ENCODE measurements at regions not wholly inside any gene's neighbourhood (a gene's known extent, or its start where the extent isn't known, plus 50 kb on each side); places are given as distances from the start of the nearest gene placed in this dataset.

DNA sequence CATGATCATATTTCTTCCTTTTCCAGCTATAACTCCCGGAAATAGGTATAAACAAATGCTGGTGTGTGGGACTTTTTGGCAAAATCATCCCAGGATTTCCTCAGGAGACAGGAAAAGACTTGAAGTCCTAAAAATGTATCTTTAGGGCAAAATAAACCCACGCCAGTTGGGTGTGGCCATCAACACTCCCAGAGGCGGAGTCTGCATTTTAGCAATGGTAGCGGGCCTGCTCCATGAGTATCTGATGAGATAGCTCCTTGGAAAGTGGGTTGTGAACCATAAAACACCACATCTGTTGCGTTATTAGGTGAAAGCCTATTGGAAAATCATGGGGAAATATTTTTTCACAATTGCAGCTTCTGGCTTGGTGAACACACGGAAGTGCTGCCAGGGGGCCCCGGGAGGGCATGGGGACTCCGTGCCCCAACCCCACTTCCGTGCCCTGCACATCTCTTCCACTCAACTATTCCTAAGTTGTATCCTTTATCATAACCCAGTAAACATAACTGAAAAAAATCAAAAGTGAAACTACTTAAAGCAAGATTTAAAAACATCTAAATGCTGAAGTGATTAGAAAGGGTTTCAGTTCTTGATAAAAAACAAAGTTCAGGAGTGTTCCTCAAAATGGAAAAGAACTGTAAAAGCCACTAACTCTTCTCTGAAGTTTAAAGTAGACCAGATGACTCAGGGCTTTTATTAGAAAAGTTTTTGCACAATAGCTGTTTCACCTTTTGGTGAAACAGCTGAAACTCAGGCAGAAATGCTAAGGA, 111.2 kb downstream of the LRRC70 start:
- H3K27ac ChIP-seq (ENCODE audit: insufficient read depth, low read length, poor library complexity, severe bottlenecking) = no peak overlapping the region
- no peaks in the 10 kb centered on the region for H3K36me3 ChIP-seq (ENCODE audit: control insufficient read depth, insufficient read depth, low read length)
- no peaks in the 10 kb centered on the region for H3K9me3 ChIP-seq (ENCODE audit: control insufficient read depth in 2 of 2, low read length in 2 of 2)
- H3K27me3 Mint-ChIP-seq = peaks cover 18% of the 10 kb centered on the region
- H3K27me3 ChIP-seq (ENCODE audit: control insufficient read depth, insufficient read depth, low read length) = no peaks in the 10 kb centered on the region
- H3K4me3 ChIP-seq (ENCODE audit: low read depth, low read length) = peak overlapping the region; percentile 26
- no peaks in the 10 kb centered on the region for H3K36me3 Mint-ChIP-seq
- H3K4me1 Mint-ChIP-seq = peaks cover 3 to 10% (median 7%) of the 10 kb centered on the region in 4 donors
- peaks cover 0 to 3% (median 0%) of the 10 kb centered on the region in 7 donors for H3K9me3 Mint-ChIP-seq
- H3K4me3 Mint-ChIP-seq = peak overlapping the region in 1 of 4 donors; percentile 2
- DNase-seq = peak in 1 of 3 donors; percentile 11
- no peak for ATAC-seq (ENCODE audit: low read depth in 2 of 2)
- H3K27ac Mint-ChIP-seq = peak overlapping the region in 2 of 3 donors; percentile 24 to 71
- H3K4me1 ChIP-seq (ENCODE audit: control insufficient read depth, insufficient read depth, low read length, poor library complexity, severe bottlenecking) = peaks cover 6% of the 10 kb centered on the region

DNA sequence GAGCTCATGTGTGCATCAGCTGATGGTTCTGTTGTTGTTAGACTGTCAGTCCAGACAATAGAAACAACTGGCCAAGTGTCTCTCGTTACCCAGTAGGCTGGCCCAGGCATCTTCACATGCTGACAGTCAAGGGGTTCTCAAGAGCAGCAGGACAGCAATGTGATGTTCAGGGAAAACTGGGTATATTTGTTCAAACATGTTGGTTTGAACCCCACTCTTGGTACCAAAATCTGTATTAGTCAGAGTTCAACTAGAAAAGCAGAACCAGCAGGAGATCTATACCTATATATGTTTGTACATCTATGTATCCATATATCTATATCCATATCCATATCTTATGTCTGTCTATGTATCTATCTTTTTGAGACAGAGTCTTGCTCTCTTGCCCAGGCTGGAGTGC, 108.1 kb downstream of the LRRC70 start:
- Mint-ChIP-seq H3K27me3 (peaks cover 18% of the 10 kb centered on the region), H3K9me3 (peaks cover 0 to 2% (median 0%) of the 10 kb centered on the region in 7 donors), H3K27ac (no peak overlapping the region), H3K36me3 (no peaks in the 10 kb centered on the region), H3K4me1 (peaks cover 3 to 10% (median 7%) of the 10 kb centered on the region in 4 donors), H3K4me3 (no peak overlapping the region)
- H3K9me3 ChIP-seq (ENCODE audit: control insufficient read depth in 2 of 2, low read length in 2 of 2) = no peaks in the 10 kb centered on the region
- no peaks in the 10 kb centered on the region for H3K36me3 ChIP-seq (ENCODE audit: control insufficient read depth, insufficient read depth, low read length)
- no peak overlapping the region for H3K4me3 ChIP-seq (ENCODE audit: low read depth, low read length)
- no peaks in the 10 kb centered on the region for H3K27me3 ChIP-seq (ENCODE audit: control insufficient read depth, insufficient read depth, low read length)
- ATAC-seq (ENCODE audit: low read depth in 2 of 2) = no peak
- no peak overlapping the region for H3K27ac ChIP-seq (ENCODE audit: insufficient read depth, low read length, poor library complexity, severe bottlenecking)
- H3K4me1 ChIP-seq (ENCODE audit: control insufficient read depth, insufficient read depth, low read length, poor library complexity, severe bottlenecking) = peaks cover 6% of the 10 kb centered on the region
- no peak for DNase-seq

DNA sequence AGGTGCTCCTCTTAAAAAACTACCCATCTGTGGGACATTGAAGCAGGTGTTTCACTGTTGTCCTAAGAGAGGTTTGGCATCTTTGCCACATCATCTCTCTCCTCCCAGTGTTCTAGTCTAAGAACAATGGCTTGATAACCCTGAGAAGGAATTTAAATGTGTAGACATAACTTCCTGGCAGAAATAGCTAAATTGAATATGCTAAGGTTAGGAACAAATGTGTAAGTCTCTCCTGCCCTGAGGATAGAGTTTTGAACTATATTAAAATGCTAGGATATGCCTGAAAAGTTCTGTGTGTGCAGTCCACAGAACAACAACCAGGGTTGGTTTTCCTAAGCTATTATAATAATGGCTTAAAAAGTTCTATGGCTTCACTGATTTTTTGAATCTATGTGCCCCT, 106.6 kb downstream of the LRRC70 start:
- Histone ChIP-seq H3K4me1 (ENCODE audit: control insufficient read depth, insufficient read depth, low read length, poor library complexity, severe bottlenecking) (peaks cover 6% of the 10 kb centered on the region), H3K9me3 (ENCODE audit: control insufficient read depth in 2 of 2, low read length in 2 of 2) (no peaks in the 10 kb centered on the region), H3K36me3 (ENCODE audit: control insufficient read depth, insufficient read depth, low read length) (no peaks in the 10 kb centered on the region), H3K27me3 (ENCODE audit: control insufficient read depth, insufficient read depth, low read length) (no peaks in the 10 kb centered on the region), H3K4me3 (ENCODE audit: low read depth, low read length) (no peak overlapping the region), H3K27ac (ENCODE audit: insufficient read depth, low read length, poor library complexity, severe bottlenecking) (no peak overlapping the region)
- Mint-ChIP-seq H3K4me1 (peaks cover 0 to 7% (median 5%) of the 10 kb centered on the region in 4 donors), H3K27ac (no peak overlapping the region), H3K9me3 (peaks cover 0 to 3% (median 0%) of the 10 kb centered on the region in 7 donors), H3K27me3 (peaks cover 11% of the 10 kb centered on the region), H3K4me3 (no peak overlapping the region), H3K36me3 (no peaks in the 10 kb centered on the region)
- ATAC-seq (ENCODE audit: low read depth in 2 of 2) (no peak), DNase-seq (no peak)

DNA sequence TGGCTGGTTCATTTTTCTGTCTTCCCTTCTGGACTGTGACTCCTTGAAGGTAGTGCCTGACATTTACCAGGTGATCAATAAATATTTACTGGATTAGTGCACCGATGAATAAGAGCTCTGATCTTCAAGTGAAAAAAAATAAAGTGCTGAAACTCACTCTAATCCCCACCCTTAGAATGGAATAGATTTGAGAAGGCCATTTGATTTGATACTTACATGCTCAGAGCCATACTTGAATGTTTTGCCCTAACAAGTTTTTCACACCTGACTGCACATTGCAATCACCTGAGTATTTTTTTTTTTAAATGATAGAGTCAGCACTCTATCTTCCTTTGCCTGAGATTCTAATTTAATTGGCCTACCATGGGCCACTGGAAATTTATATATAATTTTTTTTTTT, 105.7 kb downstream of the LRRC70 start:
- H3K27me3 Mint-ChIP-seq = peaks cover 6% of the 10 kb centered on the region
- no peak for ATAC-seq (ENCODE audit: low read depth in 2 of 2)
- DNase-seq = no peak
- Histone ChIP-seq H3K9me3 (ENCODE audit: control insufficient read depth in 2 of 2, low read length in 2 of 2) (no peaks in the 10 kb centered on the region), H3K4me1 (ENCODE audit: control insufficient read depth, insufficient read depth, low read length, poor library complexity, severe bottlenecking) (no peaks in the 10 kb centered on the region), H3K4me3 (ENCODE audit: low read depth, low read length) (no peak overlapping the region), H3K27ac (ENCODE audit: insufficient read depth, low read length, poor library complexity, severe bottlenecking) (no peak overlapping the region), H3K36me3 (ENCODE audit: control insufficient read depth, insufficient read depth, low read length) (no peaks in the 10 kb centered on the region), H3K27me3 (ENCODE audit: control insufficient read depth, insufficient read depth, low read length) (no peaks in the 10 kb centered on the region)
- H3K4me3 Mint-ChIP-seq = no peak overlapping the region
- H3K36me3 Mint-ChIP-seq = no peaks in the 10 kb centered on the region
- H3K27ac Mint-ChIP-seq = no peak overlapping the region
- peaks cover 0 to 8% (median 4%) of the 10 kb centered on the region in 7 donors for H3K9me3 Mint-ChIP-seq
- no peaks in the 10 kb centered on the region for H3K4me1 Mint-ChIP-seq

DNA sequence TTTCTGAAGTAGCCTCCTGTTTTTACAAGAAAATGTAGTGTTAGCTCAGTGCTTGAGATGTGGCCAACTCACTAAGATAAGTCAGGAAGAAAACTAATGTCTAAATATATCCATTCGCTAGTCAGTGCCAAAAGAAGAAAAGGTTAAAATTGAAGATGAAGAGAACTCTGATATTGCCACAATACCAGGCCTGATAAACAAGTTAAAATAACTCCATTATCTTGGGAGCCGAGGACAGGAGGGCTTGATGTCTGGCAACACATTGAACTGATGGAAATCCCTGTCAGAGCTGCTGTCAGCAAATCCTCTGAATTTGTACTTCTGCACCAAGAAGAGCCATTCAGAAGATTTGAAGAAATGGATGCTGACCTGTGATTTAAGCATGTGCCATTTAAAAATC, 103.4 kb downstream of the LRRC70 start:
- H3K27ac ChIP-seq (ENCODE audit: insufficient read depth, low read length, poor library complexity, severe bottlenecking) = no peak overlapping the region
- H3K27ac Mint-ChIP-seq = no peak overlapping the region

GRCh38 chr5:62681117-62681850, 102.7 kb downstream of the LRRC70 start:
- Mint-ChIP-seq H3K27ac (no peak overlapping the region), H3K4me1 (no peaks in the 10 kb centered on the region), H3K27me3 (peaks cover under 1% of the 10 kb centered on the region), H3K9me3 (peaks cover 0 to 20% (median 7%) of the 10 kb centered on the region in 7 donors), H3K4me3 (no peak overlapping the region), H3K36me3 (peaks cover 3% of the 10 kb centered on the region)
- no peak overlapping the region for H3K4me3 ChIP-seq (ENCODE audit: low read depth, low read length)
- H3K36me3 ChIP-seq (ENCODE audit: control insufficient read depth, insufficient read depth, low read length) = no peaks in the 10 kb centered on the region
- H3K27ac ChIP-seq (ENCODE audit: insufficient read depth, low read length, poor library complexity, severe bottlenecking) = no peak overlapping the region
- DNase-seq (no peak), ATAC-seq (ENCODE audit: low read depth in 2 of 2) (no peak)
- H3K4me1 ChIP-seq (ENCODE audit: control insufficient read depth, insufficient read depth, low read length, poor library complexity, severe bottlenecking) = no peaks in the 10 kb centered on the region
- no peaks in the 10 kb centered on the region for H3K9me3 ChIP-seq (ENCODE audit: control insufficient read depth in 2 of 2, low read length in 2 of 2)
- H3K27me3 ChIP-seq (ENCODE audit: control insufficient read depth, insufficient read depth, low read length) = no peaks in the 10 kb centered on the region

More for the DNA sequence above, 103.4 kb downstream of the LRRC70 start:
- Mint-ChIP-seq H3K27me3 (peaks cover 6% of the 10 kb centered on the region), H3K36me3 (peaks cover 3% of the 10 kb centered on the region), H3K9me3 (peaks cover 0 to 15% (median 5%) of the 10 kb centered on the region in 7 donors), H3K4me3 (no peak overlapping the region), H3K4me1 (no peaks in the 10 kb centered on the region)
- Histone ChIP-seq H3K9me3 (ENCODE audit: control insufficient read depth in 2 of 2, low read length in 2 of 2) (no peaks in the 10 kb centered on the region), H3K36me3 (ENCODE audit: control insufficient read depth, insufficient read depth, low read length) (no peaks in the 10 kb centered on the region), H3K4me1 (ENCODE audit: control insufficient read depth, insufficient read depth, low read length, poor library complexity, severe bottlenecking) (no peaks in the 10 kb centered on the region), H3K27me3 (ENCODE audit: control insufficient read depth, insufficient read depth, low read length) (no peaks in the 10 kb centered on the region), H3K4me3 (ENCODE audit: low read depth, low read length) (no peak overlapping the region)
- no peak for DNase-seq
- ATAC-seq (ENCODE audit: low read depth in 2 of 2) = no peak

DNA sequence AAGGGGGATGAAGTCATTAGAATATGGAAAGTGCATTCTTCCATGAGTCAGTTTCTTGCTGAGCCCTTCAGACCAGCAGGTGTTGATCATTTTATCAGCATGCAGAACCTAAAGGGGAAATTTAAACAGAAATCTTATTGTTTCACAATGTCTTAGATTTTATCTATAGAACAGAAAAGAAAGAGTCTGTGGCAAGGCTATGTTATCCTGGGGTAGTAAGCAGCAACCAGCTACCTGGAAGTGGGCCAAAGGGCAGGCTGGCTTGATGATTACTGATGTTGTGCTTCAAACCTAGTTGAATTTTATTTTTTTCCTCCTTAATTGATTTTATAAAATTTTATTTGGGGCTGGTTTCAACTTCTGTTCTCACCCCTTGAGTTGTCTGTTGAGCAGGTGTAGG, 101.5 kb downstream of the LRRC70 start:
- H3K36me3 Mint-ChIP-seq = peaks cover 3% of the 10 kb centered on the region
- H3K36me3 ChIP-seq (ENCODE audit: control insufficient read depth, insufficient read depth, low read length) = no peaks in the 10 kb centered on the region
- no peaks in the 10 kb centered on the region for H3K9me3 ChIP-seq (ENCODE audit: control insufficient read depth in 2 of 2, low read length in 2 of 2)
- no peaks in the 10 kb centered on the region for H3K4me1 ChIP-seq (ENCODE audit: control insufficient read depth, insufficient read depth, low read length, poor library complexity, severe bottlenecking)
- H3K4me1 Mint-ChIP-seq = no peaks in the 10 kb centered on the region
- no peak for ATAC-seq (ENCODE audit: low read depth in 2 of 2)
- no peaks in the 10 kb centered on the region for H3K27me3 ChIP-seq (ENCODE audit: control insufficient read depth, insufficient read depth, low read length)
- H3K4me3 Mint-ChIP-seq = no peak overlapping the region
- H3K4me3 ChIP-seq (ENCODE audit: low read depth, low read length) = no peak overlapping the region
- H3K27ac ChIP-seq (ENCODE audit: insufficient read depth, low read length, poor library complexity, severe bottlenecking) = no peak overlapping the region
- no peak overlapping the region for H3K27ac Mint-ChIP-seq
- DNase-seq = no peak
- peaks cover 4% of the 10 kb centered on the region for H3K27me3 Mint-ChIP-seq
- peaks cover 0 to 29% (median 9%) of the 10 kb centered on the region in 7 donors for H3K9me3 Mint-ChIP-seq
